ENCODE measurements at regions not wholly inside any gene's neighbourhood (a gene's known extent, or its start where the extent isn't known, plus 50 kb on each side); places are given as distances from the start of the nearest gene placed in this dataset.

GRCh38 chr5:66345281-66345680 is 201.2 kb downstream of the SREK1 start:
- TF ChIP-seq POLR2A (IDR thresholded peaks at IDR 0.05; ENCODE audit: extremely low read depth, insufficient read length) (no peak), CTCF (IDR thresholded peaks at IDR 0.05; ENCODE audit: low read depth, low read length) (no peak), MYC (IDR thresholded peaks at IDR 0.05; ENCODE audit: low read depth, low read length) (no peak), MAX (IDR thresholded peaks at IDR 0.05; ENCODE audit: low read depth, low read length) (no peak)

Measured in NB4 (cell line).